Prostate gland (tissue), 2 donors: ENCODE measurements at regions not wholly inside any gene's neighbourhood (a gene's known extent, or its start where the extent isn't known, plus 50 kb on each side); places are given as distances from the start of the nearest gene placed in this dataset.

Experiments used
- DNase-seq: peaks from one replicate; pipeline ENCODE4 v3.0.0-alpha.2; 2019; ENCODE audit warnings: low spot score
- H3K27ac ChIP-seq, 2 donors: fragments of 200-600 bp; sonication (generic); 2 replicates each; pipeline ENCODE4 v1.5.1; 2017 to 2019
- H3K27me3 ChIP-seq: fragments of 200-600 bp; sonication (generic); replicated peaks from 2 replicates; pipeline ENCODE4 v1.5.1; 2019; ENCODE audit not compliant: insufficient read depth
- H3K36me3 ChIP-seq, 2 donors: fragments of 200-600 bp; sonication (generic); 1 replicate in 1 of 2; 2 replicates in 1 of 2; pipeline versions ENCODE4 v1.5.1 to v1.8.1; 2017 to 2019
- H3K4me1 ChIP-seq: fragments of 200-600 bp; sonication (generic); replicated peaks from 2 replicates; pipeline ENCODE4 v1.5.1; 2019
- H3K4me3 ChIP-seq, 2 donors: fragments of 200-600 bp; sonication (generic); 2 replicates each; pipeline ENCODE4 v1.5.1; 2017 to 2019
- H3K9me3 ChIP-seq: fragments of 200-600 bp; sonication (generic); 2 replicates; pipeline ENCODE4 v1.5.1; 2017
- POLR2A ChIP-seq: fragments of 450-650 bp; IDR thresholded peaks from one replicate; pipeline ENCODE4 v1.6.1; 2016; ENCODE audit warnings: antibody characterized with exemption, mild to moderate bottlenecking
- POLR2AphosphoS5 ChIP-seq: sonication (generic); formaldehyde crosslinking; IDR thresholded peaks from one replicate; pipeline ENCODE4 v1.6.1; 2017; ENCODE audit warnings: antibody characterized with exemption
- WGBS: methylation state at CpG from one replicate; pipeline ENCODE4 v1.1.5; 2018; 5-methylcytosine and 5-hydroxymethylcytosine counted together
- intact Hi-C: fragments of 100-400 bp; cut with DNase I; formaldehyde crosslinking; loops from one replicate; pipeline ENCODE4 v1.14.2; 2022
- TF ChIP-seq, protein P1 (sequence below), 4 experiments: fragments of 200-600 bp in 2 of 4; fragments of 450-650 bp in 2 of 4; sonication (generic) in 2 of 4; IDR thresholded peaks; 1 replicate in 3 of 4; 2 replicates in 1 of 4; pipeline ENCODE4 v1.5.1; 2016 to 2019; ENCODE audit warnings: antibody characterized with exemption in 4 of 4, mild to moderate bottlenecking in 2 of 4, moderate library complexity in 2 of 4

DNA sequence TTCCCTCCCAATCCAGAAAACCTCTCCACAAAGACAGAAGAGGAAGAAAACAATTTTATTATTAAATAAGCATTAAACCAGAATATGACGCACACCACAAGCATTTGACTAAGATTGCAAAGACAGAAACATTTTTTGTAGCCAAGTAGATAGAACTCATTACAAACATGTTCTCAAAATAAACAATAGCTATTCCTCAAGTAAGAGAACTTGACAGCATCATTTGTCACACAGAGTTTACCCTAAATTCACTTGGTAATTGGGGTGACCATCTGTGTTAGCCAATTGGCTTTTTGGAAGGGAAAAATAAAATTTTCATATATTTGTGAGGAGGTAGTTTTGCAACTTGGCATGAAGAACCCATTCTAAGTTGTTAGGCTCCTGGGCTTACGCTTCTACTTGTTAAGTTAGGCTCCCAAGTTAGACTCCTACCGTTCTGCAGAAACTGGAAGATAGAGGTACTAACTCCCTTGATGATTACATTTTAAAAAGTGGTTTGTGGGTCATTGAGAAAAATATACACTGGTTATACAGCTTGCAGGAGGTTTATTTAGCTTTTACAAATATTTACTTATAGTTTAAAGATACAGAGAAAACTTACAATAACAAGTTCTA, 618.6 kb upstream of the CNTNAP2 start:
- intact Hi-C loops: no loop called here

DNA sequence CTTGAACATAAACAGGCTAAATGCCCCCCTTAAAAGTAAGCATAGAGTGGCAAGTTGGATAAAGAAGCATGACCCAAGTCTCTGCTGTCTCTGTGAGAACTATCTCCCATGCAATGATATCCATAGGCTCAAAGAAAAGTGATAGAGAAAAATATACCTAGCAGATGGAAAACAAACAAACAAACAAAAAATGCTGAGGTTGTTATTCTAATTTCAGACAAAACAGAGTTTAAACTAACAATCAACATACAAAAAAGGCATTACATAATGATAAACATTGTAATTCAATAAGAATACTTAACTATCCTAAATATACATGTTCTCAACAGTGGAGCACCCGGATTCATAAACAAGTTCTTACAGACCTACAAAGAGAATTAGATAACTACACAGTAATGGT, 626.2 kb upstream of the CNTNAP2 start:
- H3K9me3 ChIP-seq: no peaks in the 10 kb centered on the region
- H3K4me3 ChIP-seq: no peak overlapping the region
- H3K27me3 ChIP-seq: no peaks in the 10 kb centered on the region
- no peak for TF ChIP-seq POLR2A
- TF ChIP-seq, protein P1, sequence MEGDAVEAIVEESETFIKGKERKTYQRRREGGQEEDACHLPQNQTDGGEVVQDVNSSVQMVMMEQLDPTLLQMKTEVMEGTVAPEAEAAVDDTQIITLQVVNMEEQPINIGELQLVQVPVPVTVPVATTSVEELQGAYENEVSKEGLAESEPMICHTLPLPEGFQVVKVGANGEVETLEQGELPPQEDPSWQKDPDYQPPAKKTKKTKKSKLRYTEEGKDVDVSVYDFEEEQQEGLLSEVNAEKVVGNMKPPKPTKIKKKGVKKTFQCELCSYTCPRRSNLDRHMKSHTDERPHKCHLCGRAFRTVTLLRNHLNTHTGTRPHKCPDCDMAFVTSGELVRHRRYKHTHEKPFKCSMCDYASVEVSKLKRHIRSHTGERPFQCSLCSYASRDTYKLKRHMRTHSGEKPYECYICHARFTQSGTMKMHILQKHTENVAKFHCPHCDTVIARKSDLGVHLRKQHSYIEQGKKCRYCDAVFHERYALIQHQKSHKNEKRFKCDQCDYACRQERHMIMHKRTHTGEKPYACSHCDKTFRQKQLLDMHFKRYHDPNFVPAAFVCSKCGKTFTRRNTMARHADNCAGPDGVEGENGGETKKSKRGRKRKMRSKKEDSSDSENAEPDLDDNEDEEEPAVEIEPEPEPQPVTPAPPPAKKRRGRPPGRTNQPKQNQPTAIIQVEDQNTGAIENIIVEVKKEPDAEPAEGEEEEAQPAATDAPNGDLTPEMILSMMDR (IDR thresholded peaks at IDR 0.05): no peak
- TF ChIP-seq POLR2AphosphoS5: no peak
- H3K27ac ChIP-seq: no peak overlapping the region
- no peak for DNase-seq
- no peaks in the 10 kb centered on the region for H3K4me1 ChIP-seq
- 80% methylated on average over 1 of the region's 1 CpG for WGBS
- intact Hi-C loops: no loop called here
- H3K36me3 ChIP-seq: no peaks in the 10 kb centered on the region

More for the DNA sequence above, 618.6 kb upstream of the CNTNAP2 start:
- WGBS: 68% methylated on average over 3 of the region's 3 CpGs
- Histone ChIP-seq H3K27ac (no peak overlapping the region), H3K9me3 (no peaks in the 10 kb centered on the region), H3K27me3 (no peaks in the 10 kb centered on the region), H3K36me3 (no peaks in the 10 kb centered on the region), H3K4me1 (no peaks in the 10 kb centered on the region), H3K4me3 (no peak overlapping the region)
- TF ChIP-seq, protein P1 (IDR thresholded peaks at IDR 0.05): no peak
- TF ChIP-seq POLR2A (no peak), POLR2AphosphoS5 (no peak)
- no peak for DNase-seq

DNA sequence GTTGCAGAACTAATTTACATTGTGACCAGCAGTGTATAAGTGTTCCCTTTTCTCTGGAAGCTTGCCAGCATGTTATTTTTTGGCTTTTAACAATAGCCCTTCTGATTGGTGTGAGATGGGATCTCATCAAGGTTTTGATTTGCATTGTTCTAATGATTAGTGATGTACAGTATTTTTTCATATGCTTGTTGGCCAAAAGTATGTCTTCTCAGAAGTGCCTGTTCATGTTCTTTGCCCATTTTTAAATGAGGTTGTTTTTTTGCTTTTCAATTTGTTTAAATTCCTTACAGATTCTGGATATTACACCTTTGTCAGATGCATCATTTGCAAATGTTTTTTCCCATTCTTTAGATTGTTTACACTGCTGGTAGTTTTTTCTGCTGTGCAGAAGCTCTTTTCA, 627.0 kb upstream of the CNTNAP2 start:
- Histone ChIP-seq H3K4me3 (no peak overlapping the region), H3K36me3 (no peaks in the 10 kb centered on the region), H3K9me3 (no peaks in the 10 kb centered on the region), H3K27me3 (no peaks in the 10 kb centered on the region), H3K4me1 (no peaks in the 10 kb centered on the region), H3K27ac (no peak overlapping the region)
- DNase-seq: no peak
- intact Hi-C loops: no loop called here
- TF ChIP-seq POLR2AphosphoS5 (no peak), POLR2A (no peak)
- TF ChIP-seq, protein P1 (IDR thresholded peaks at IDR 0.05): no peak

DNA sequence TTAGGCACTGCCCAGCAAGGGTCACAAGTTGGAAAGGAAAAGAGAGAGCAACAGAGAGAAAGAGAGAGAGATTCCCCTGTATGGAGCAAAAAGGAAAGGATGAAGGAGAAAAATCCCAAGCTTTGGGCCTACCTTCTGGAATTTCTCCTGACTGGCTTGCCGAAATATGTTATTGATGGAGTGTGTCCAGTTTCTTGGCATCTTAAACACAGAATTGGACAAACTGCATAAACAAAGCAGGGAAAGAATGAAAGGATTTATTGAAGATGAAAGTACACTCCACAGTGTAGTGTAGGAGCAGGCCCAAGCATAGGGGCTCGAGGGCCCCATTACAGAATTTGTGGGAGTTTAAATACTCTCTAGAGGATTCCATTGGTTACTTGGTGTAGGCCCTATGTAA, 627.8 kb upstream of the CNTNAP2 start:
- no peak for TF ChIP-seq POLR2AphosphoS5
- TF ChIP-seq POLR2A: no peak
- TF ChIP-seq, protein P1 (IDR thresholded peaks at IDR 0.05): no peak

DNA sequence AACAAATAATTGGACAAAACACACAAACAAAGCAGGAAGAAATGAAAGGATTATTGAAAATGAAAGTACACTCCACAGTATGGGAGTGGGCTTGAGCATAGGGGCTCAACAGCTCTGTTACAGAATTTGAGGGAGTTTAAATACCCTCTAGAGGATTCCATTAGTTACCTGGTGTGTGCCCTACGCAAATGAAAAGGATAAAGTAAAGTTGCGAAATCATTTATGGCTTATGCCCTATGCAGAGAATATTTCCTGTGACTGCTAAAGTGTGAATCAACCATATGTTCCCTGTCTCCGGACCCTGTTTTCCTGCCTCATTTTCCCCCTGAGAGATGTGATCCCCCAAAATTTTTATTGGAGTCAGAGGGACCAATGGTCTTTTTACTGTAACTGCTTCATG, 634.6 kb upstream of the CNTNAP2 start:
- H3K36me3 ChIP-seq: no peaks in the 10 kb centered on the region
- DNase-seq: no peak
- WGBS: 96% methylated on average over 3 of the region's 3 CpGs

More for the DNA sequence above, 627.8 kb upstream of the CNTNAP2 start:
- DNase-seq: no peak
- WGBS: 12% methylated on average over 2 of the region's 2 CpGs
- Histone ChIP-seq H3K36me3 (no peaks in the 10 kb centered on the region), H3K9me3 (no peaks in the 10 kb centered on the region), H3K27me3 (no peaks in the 10 kb centered on the region), H3K4me3 (no peak overlapping the region), H3K27ac (no peak overlapping the region), H3K4me1 (no peaks in the 10 kb centered on the region)
- intact Hi-C loops: no loop called here

More for the DNA sequence above, 634.6 kb upstream of the CNTNAP2 start:
- TF ChIP-seq, protein P1 (IDR thresholded peaks at IDR 0.05): no peak
- TF ChIP-seq POLR2A (no peak), POLR2AphosphoS5 (no peak)
- no peak overlapping the region for H3K27ac ChIP-seq
- intact Hi-C loops: no loop called here
- H3K27me3 ChIP-seq: no peaks in the 10 kb centered on the region
- no peaks in the 10 kb centered on the region for H3K9me3 ChIP-seq
- no peak overlapping the region for H3K4me3 ChIP-seq
- H3K4me1 ChIP-seq: no peaks in the 10 kb centered on the region
